ENCODE measurements at regions not wholly inside any gene's neighbourhood (a gene's known extent, or its start where the extent isn't known, plus 50 kb on each side); places are given as distances from the start of the nearest gene placed in this dataset.

DNA sequence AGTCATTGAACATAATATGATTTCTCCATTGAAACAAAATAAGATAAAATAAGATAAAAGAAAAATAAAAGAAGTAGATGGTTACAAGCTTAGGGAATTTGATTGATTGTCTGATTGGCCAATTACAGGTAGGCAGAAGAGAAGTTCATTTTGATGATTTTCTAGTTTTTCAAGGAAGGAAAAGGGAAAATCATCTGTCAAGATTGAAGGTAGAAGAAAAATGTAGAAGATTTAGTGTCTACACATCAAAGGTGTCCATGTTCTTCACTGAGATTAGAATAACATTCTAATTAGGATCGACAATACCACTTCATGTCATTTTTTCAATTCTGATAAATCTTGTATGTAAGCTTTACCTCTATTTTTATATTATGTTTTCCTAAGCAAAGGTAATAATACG lies 489.1 kb downstream of the PCDH18 start:
- TF ChIP-seq, protein P1, sequence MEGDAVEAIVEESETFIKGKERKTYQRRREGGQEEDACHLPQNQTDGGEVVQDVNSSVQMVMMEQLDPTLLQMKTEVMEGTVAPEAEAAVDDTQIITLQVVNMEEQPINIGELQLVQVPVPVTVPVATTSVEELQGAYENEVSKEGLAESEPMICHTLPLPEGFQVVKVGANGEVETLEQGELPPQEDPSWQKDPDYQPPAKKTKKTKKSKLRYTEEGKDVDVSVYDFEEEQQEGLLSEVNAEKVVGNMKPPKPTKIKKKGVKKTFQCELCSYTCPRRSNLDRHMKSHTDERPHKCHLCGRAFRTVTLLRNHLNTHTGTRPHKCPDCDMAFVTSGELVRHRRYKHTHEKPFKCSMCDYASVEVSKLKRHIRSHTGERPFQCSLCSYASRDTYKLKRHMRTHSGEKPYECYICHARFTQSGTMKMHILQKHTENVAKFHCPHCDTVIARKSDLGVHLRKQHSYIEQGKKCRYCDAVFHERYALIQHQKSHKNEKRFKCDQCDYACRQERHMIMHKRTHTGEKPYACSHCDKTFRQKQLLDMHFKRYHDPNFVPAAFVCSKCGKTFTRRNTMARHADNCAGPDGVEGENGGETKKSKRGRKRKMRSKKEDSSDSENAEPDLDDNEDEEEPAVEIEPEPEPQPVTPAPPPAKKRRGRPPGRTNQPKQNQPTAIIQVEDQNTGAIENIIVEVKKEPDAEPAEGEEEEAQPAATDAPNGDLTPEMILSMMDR (conservative IDR thresholded peaks at IDR 0.05), result no peak
- TF ChIP-seq EZH2 (IDR thresholded peaks at IDR 0.05; ENCODE audit: low read depth), result no peak

Measured in PC-9 (cell line).